HG02759 (cell line): ENCODE measurements at regions not wholly inside any gene's neighbourhood (a gene's known extent, or its start where the extent isn't known, plus 50 kb on each side); places are given as distances from the start of the nearest gene placed in this dataset.

Experiments used
- ATAC-seq: cut with Tn5 transposase; IDR thresholded peaks from one replicate; pipeline ENCODE4 v1.9.1; 2021; ENCODE audit warnings: mild to moderate bottlenecking, moderate library complexity; ENCODE audit not compliant: unreplicated experiment

DNA sequence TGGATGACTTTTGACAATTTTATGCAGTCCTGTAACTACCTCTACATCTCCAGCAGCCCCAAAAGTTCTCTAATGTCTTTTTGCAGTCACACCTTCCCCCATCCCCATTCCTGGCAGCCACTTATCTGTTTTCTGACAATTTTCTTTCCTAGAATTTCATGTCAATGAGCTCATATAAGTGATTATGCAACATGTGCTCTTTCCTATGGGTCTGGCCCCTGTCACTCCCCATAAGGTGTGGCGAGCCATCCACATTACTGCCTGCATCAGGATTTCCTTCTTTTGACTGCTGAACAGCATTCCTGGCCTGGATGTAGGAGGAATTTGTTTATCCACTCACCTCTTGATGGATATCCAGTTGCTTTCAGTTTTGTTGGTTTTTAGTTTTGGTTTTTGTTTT is 146.7 kb upstream of the MGMT start:
- no peak for ATAC-seq

GRCh38 chr10:129321727-129322126 is 145.3 kb upstream of the MGMT start:
- ATAC-seq: no peak

- no peak for ATAC-seq
These were observed 143.9 kb upstream of the MGMT start for GRCh38 chr10:129322933-129323820.

DNA sequence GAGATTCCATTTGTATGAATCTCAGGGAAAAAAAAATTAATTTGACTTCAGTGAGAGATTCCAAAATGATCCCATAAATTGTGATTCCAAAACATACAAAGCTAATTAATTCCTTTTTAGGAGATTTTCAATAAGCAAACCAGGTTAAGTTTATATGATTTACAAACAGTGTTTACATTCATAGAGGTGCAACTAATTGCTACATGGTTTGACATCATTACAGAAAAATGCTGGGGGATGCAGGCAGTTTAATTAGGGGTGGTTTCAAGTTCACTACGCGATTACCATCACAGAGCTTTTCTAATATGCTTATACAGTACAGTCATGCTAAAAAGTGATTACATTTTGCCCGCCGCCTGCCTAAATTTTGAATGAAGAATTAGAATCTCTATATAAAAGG is 143.2 kb upstream of the MGMT start:
- ATAC-seq: no peak

GRCh38 chr10:129325893-129326292 is 141.1 kb upstream of the MGMT start:
- no peak for ATAC-seq

DNA sequence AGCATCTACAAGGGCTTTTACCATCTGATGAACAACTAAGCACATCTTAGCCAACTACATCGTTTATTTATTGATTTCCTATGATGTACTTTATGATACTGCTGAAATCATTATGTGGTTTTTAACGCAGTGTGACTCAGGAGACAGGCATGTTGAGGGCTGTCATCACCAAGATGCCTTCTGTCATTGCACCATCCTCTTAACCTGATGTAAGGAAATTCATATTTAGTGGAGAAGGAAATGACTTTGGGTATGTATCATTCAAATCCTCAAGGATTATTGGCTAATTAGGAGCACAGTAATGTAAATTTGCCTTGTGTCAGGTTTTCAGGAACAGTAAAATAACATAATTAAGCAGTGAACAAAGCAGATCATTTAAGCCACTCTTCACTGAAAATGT is 138.5 kb upstream of the MGMT start:
- no peak for ATAC-seq

- ATAC-seq: no peak
These were observed 137.5 kb upstream of the MGMT start for GRCh38 chr10:129329385-129330055.

DNA sequence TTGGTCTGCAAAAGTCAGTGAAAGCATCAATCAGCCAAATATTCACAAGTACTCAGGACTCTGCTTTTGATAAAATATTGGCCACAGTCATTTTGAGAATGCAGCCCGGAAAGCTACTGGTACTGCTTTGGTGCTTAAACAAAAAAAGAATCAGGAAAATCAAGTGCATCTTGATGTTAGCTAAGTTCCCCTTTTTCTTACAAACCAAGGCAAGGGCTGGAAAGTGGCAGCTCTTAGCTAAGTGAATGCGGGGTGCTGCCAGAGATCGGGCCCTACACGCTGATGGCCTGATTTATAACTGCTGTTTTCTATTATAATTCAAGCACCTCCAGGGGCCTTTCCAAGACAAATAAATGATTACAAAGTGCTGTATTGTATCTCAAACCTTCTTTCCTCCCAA is 136.8 kb upstream of the MGMT start:
- no peak for ATAC-seq

DNA sequence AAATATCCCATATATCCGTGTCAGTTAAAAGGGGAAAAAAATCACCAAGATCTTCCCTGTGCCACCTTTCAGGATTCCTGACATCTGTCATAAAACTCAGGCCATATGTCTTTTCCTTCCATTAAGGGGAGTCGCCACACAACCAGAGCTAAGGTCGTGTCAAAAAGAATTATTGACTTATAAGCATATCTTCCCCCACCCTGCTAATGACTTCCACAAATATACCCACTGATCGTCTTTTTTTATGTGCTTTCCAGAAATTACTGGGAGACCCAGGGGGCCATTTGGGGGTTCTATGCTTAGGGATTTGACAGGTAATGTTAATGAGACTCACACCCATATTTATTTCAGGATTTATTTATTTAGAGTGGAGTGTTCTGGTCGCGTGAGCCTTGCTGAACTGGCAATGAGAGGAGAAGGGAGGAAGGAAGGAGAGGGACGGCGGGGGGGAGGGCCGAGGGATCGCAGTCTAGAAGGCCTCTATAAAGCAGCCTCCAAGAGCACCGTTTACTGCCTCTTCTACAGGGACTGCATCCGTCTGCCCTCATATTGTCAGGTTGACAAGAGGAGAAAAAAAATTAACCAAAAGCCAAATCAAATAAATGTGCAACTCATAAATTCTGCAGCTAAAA is 135.7 kb upstream of the MGMT start:
- no peak for ATAC-seq

- ATAC-seq: no peak
These were observed 135.2 kb upstream of the MGMT start for GRCh38 chr10:129331839-129332220.

- ATAC-seq: no peak
These were observed 134.6 kb upstream of the MGMT start for GRCh38 chr10:129332476-129332875.

GRCh38 chr10:129333706-129334105 is 133.3 kb upstream of the MGMT start:
- no peak for ATAC-seq

GRCh38 chr10:129334266-129334665 is 132.8 kb upstream of the MGMT start:
- no peak for ATAC-seq

DNA sequence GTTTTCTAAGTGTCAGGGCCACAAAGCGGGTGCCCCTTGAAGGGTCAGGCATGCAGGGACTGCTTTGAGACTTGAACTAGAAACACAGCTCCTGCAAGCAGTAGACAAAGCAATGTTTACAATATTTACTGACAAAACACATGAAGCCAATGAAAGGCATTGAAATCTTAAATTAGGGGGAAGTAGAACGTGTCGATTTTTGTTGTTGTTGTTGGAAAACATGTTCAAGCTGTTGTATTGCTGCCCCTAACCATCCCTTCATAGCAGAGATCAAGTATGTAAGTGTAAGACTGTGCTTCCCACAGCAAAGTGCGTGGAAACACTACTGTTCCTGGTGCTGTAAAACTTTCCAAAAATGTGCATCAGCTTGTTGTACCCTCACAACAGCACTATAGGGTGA is 131.6 kb upstream of the MGMT start:
- no peak for ATAC-seq

DNA sequence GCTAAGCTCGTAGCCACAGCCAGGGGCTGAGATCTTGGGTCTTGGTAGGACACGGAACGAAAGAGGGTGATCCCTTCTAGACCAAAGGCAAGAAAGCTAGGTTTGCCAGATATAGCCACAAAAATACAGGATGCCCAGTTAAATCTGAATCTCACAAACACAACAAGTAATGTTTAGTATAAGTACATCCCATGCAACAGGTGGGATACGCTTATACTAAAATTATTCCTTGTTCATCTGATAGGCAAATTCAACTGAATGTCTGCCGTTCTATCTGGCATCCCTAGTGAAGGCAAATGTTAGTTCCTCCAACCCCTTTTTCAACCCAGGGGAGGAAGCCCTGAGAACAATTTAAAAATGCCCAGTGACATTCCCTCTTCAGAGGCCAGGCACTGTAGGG is 131.1 kb upstream of the MGMT start:
- ATAC-seq: no peak

DNA sequence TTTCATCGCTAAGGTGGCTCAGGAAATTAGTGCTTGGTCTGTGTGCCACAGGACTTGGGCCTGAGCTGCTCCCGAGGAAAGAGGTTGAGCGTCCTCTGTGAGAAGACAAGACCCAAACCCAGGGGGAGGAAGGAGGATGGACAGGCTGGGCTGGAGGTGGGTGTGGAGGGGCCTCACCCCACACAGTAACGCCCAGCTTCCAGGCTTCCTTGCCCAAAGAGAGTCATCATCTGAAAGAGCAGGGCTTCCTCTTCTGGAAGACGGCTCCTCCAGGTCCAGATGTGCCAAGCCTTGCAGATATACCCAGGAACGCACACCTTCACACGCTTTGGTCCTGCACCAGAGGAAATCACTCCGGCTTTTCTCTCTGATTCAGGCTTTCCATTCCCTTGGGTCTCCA is 127.8 kb upstream of the MGMT start:
- ATAC-seq: no peak

GRCh38 chr10:129339841-129340240 is 127.2 kb upstream of the MGMT start:
- ATAC-seq: no peak

- ATAC-seq: no peak
These were observed 126.0 kb upstream of the MGMT start for GRCh38 chr10:129341087-129341486.

- ATAC-seq: no peak
These were observed 124.7 kb upstream of the MGMT start for GRCh38 chr10:129342385-129342784.

- ATAC-seq: no peak
These were observed 123.9 kb upstream of the MGMT start for GRCh38 chr10:129343141-129343540.

GRCh38 chr10:129344103-129344502 is 122.9 kb upstream of the MGMT start:
- ATAC-seq: no peak
